Transverse colon (tissue), 4 donors: ENCODE measurements at regions not wholly inside any gene's neighbourhood (a gene's known extent, or its start where the extent isn't known, plus 50 kb on each side); places are given as distances from the start of the nearest gene placed in this dataset.
"Not testable (repeated sequence)": the region's sequence is repeated elsewhere in the genome, so short reads cannot be mapped to it uniquely, and the experiment has no call there.

Source experiments
- DNase-seq: peaks from one replicate; pipeline ENCODE4 v3.0.0-alpha.2; 2019
- H3K27ac ChIP-seq, 4 donors: fragments of 200-600 bp; sonication (generic); 2 replicates each; pipeline ENCODE4 v1.5.1; 2016 to 2018; ENCODE audit warnings: inconsistent platforms in 4 of 4
- H3K27me3 ChIP-seq: fragments of 200-600 bp; sonication (generic); 2 replicates; pipeline ENCODE4 v1.5.1; 2017; ENCODE audit warnings: inconsistent platforms
- H3K36me3 ChIP-seq, 4 donors: fragments of 200-600 bp; sonication (generic); 2 replicates each; pipeline ENCODE4 v1.5.1; 2017 to 2019; ENCODE audit warnings: inconsistent platforms in 4 of 4
- H3K4me1 ChIP-seq, 4 donors: fragments of 200-600 bp; sonication (generic); 2 replicates each; pipeline ENCODE4 v1.5.1; 2017 to 2020; ENCODE audit warnings: inconsistent platforms in 4 of 4
- H3K4me3 ChIP-seq, 4 donors: fragments of 200-600 bp; sonication (generic); 1 replicate in 1 of 4; 2 replicates in 3 of 4; pipeline versions ENCODE4 v1.5.1 to v1.6.1; 2017 to 2019; ENCODE audit warnings: inconsistent platforms in 4 of 4
- H3K9me3 ChIP-seq, 2 donors: fragments of 200-600 bp; sonication (generic); 2 replicates each; pipeline ENCODE4 v1.5.1; 2017 to 2019; ENCODE audit warnings: inconsistent platforms in 2 of 2
- CTCF ChIP-seq, 5 experiments: fragments of 200-600 bp in 3 of 5; fragments of 450-650 bp in 2 of 5; sonication (generic) in 3 of 5; IDR thresholded peaks; 1 replicate in 2 of 5; 2 replicates in 3 of 5; pipeline ENCODE4 v1.5.1; 2016 to 2017; ENCODE audit warnings: antibody characterized with exemption in 5 of 5, inconsistent platforms in 3 of 5, mild to moderate bottlenecking in 2 of 5, moderate library complexity in 1 of 5
- EP300 ChIP-seq: sonication (generic); formaldehyde crosslinking; IDR thresholded peaks from one replicate; pipeline ENCODE4 v1.6.1; 2017; ENCODE audit warnings: antibody characterized with exemption, low read depth
- POLR2A ChIP-seq: fragments of 450-650 bp; IDR thresholded peaks from one replicate; pipeline ENCODE4 v1.6.1; 2016; ENCODE audit warnings: antibody characterized with exemption, mild to moderate bottlenecking, moderate library complexity
- POLR2AphosphoS5 ChIP-seq, 3 donors: sonication (generic); formaldehyde crosslinking; IDR thresholded peaks; one replicate each; pipeline ENCODE4 v1.6.1; 2016; ENCODE audit warnings: antibody characterized with exemption in 3 of 3
- WGBS, 2 donors: methylation state at CpG; one replicate each; pipeline ENCODE4 v1.1.5; 2018; ENCODE audit warnings: low coverage in 1 of 2; 5-methylcytosine and 5-hydroxymethylcytosine counted together
- in situ Hi-C, 4 donors: fragments of 200-750 bp; cut with MboI; loops; one replicate each; pipeline versions ENCODE4 v1.15.0 to v1.15.1; 2017; ENCODE audit warnings: low sequenced_read_pairs in 3 of 4, low pct_ligation_motif_present in 1 of 4, low pct_unique_long_range_greater_than_20kb in 1 of 4
- intact Hi-C: fragments of 100-400 bp; cut with DNase I; formaldehyde crosslinking; loops from one replicate; pipeline ENCODE4 v1.15.1; 2023; ENCODE audit warnings: low total_unique reads

- no peak overlapping the region for H3K27ac ChIP-seq
- H3K36me3 ChIP-seq, result no peaks in the 10 kb centered on the region
- no peaks in the 10 kb centered on the region for H3K9me3 ChIP-seq
- H3K4me1 ChIP-seq, result no peaks in the 10 kb centered on the region
- H3K4me3 ChIP-seq, result no peak overlapping the region
- WGBS, 2 donors, result 90 to 91% methylated on average over 2 to 26 of the region's 27 CpGs
- no peaks in the 10 kb centered on the region for H3K27me3 ChIP-seq
- in situ Hi-C loops, result no loop called here
- intact Hi-C loops, result no loop called here
- TF ChIP-seq CTCF (IDR thresholded peaks at IDR 0.05), result no peak
- TF ChIP-seq EP300, result no peak
- no peak for TF ChIP-seq POLR2A
- TF ChIP-seq POLR2AphosphoS5 (IDR thresholded peaks at IDR 0.05), result no peak
- no peak for DNase-seq
Observed at GRCh38 chr4:189664693-189665250, 275.9 kb upstream of the FRG1 start.

- H3K4me3 ChIP-seq, H3K27me3 ChIP-seq, intact Hi-C loops, in situ Hi-C loops, H3K27ac ChIP-seq, H3K4me1 ChIP-seq, H3K9me3 ChIP-seq, H3K36me3 ChIP-seq, DNase-seq: not testable (repeated sequence)
- WGBS, 2 donors, result 35 to 38% methylated on average over 1 to 2 of the region's 2 CpGs
Observed at GRCh38 chr4:189665712-189666305, 274.9 kb upstream of the FRG1 start.

- H3K4me1 ChIP-seq, DNase-seq, H3K27me3 ChIP-seq, H3K4me3 ChIP-seq, H3K36me3 ChIP-seq, H3K27ac ChIP-seq, intact Hi-C loops, in situ Hi-C loops, H3K9me3 ChIP-seq: not testable (repeated sequence)
- 100% methylated on average over 1 of the region's 1 CpG; no CpG with 5 or more reads in 1 of the 2 donors for WGBS, 2 donors
Observed at GRCh38 chr4:189667386-189667785, 273.3 kb upstream of the FRG1 start.

- H3K36me3 ChIP-seq, H3K9me3 ChIP-seq, H3K27me3 ChIP-seq, DNase-seq, H3K4me1 ChIP-seq, intact Hi-C loops, in situ Hi-C loops, H3K27ac ChIP-seq, H3K4me3 ChIP-seq: not testable (repeated sequence)
- no CpG with 5 or more reads among the region's 8 CpGs for WGBS, 2 donors
Observed at GRCh38 chr4:189697675-189698245, 242.9 kb upstream of the FRG1 start.

GRCh38 chr4:189703000-189703399 is 237.7 kb upstream of the FRG1 start:
- H3K27me3 ChIP-seq, H3K9me3 ChIP-seq, intact Hi-C loops, in situ Hi-C loops, DNase-seq, H3K4me3 ChIP-seq, H3K27ac ChIP-seq, H3K4me1 ChIP-seq, H3K36me3 ChIP-seq: not testable (repeated sequence)
- 83 to 85% methylated on average over 1 to 3 of the region's 3 CpGs for WGBS, 2 donors

- 73 to 78% methylated on average over 4 of the region's 4 CpGs for WGBS, 2 donors
- H3K4me1 ChIP-seq, H3K27ac ChIP-seq, H3K4me3 ChIP-seq, H3K27me3 ChIP-seq, DNase-seq, intact Hi-C loops, H3K9me3 ChIP-seq, in situ Hi-C loops, H3K36me3 ChIP-seq: not testable (repeated sequence)
Observed at GRCh38 chr4:189706821-189707220, 233.9 kb upstream of the FRG1 start.

GRCh38 chr4:189707227-189707626 is 233.4 kb upstream of the FRG1 start:
- H3K36me3 ChIP-seq, H3K4me1 ChIP-seq, DNase-seq, in situ Hi-C loops, H3K27ac ChIP-seq, intact Hi-C loops, H3K9me3 ChIP-seq, H3K4me3 ChIP-seq, H3K27me3 ChIP-seq: not testable (repeated sequence)
- 85% methylated on average over 1 of the region's 1 CpG; no CpG with 5 or more reads in 1 of the 2 donors for WGBS, 2 donors

- DNase-seq, H3K27me3 ChIP-seq, in situ Hi-C loops, H3K36me3 ChIP-seq, H3K4me3 ChIP-seq, H3K4me1 ChIP-seq, H3K9me3 ChIP-seq, intact Hi-C loops, H3K27ac ChIP-seq: not testable (repeated sequence)
- WGBS, 2 donors, result 87% methylated on average over 3 of the region's 3 CpGs; no CpG with 5 or more reads in 1 of the 2 donors
Observed at GRCh38 chr4:189711956-189712355, 228.7 kb upstream of the FRG1 start.

GRCh38 chr4:189721016-189721993 is 219.4 kb upstream of the FRG1 start:
- H3K4me3 ChIP-seq, H3K36me3 ChIP-seq, H3K27ac ChIP-seq, H3K9me3 ChIP-seq, in situ Hi-C loops, H3K27me3 ChIP-seq, H3K4me1 ChIP-seq, DNase-seq, intact Hi-C loops: not testable (repeated sequence)
- WGBS, 2 donors, result 78 to 91% methylated on average over 13 to 16 of the region's 17 CpGs
